HCT116 (cell line): ENCODE measurements at regions not wholly inside any gene's neighbourhood (a gene's known extent, or its start where the extent isn't known, plus 50 kb on each side); places are given as distances from the start of the nearest gene placed in this dataset.

ENCODE experiments used
- CTCF ChIP-seq, 3 experiments: fragments of 200-600 bp in 1 of 3; sonication (generic) in 1 of 3; IDR thresholded peaks in 2 of 3; conservative IDR thresholded peaks in 1 of 3; 2 replicates each; pipeline ENCODE4 v1.5.1; 2012 to 2017; ENCODE audit warnings: low read depth in 2 of 3, low read length in 2 of 3, antibody characterized with exemption in 1 of 3, borderline replicate concordance in 1 of 3, control low read depth in 1 of 3, mild to moderate bottlenecking in 1 of 3, mixed read lengths in 1 of 3, mixed run types in 1 of 3, moderate library complexity in 1 of 3; ENCODE audit not compliant: insufficient read depth in 1 of 3
- ZFX ChIP-seq: fragments of 450-650 bp; IDR thresholded peaks from 2 replicates; pipeline ENCODE4 v1.6.1; 2017
- TF ChIP-seq, protein P1 (sequence below): IDR thresholded peaks from 2 replicates; pipeline ENCODE4 v1.6.1; 2012

DNA sequence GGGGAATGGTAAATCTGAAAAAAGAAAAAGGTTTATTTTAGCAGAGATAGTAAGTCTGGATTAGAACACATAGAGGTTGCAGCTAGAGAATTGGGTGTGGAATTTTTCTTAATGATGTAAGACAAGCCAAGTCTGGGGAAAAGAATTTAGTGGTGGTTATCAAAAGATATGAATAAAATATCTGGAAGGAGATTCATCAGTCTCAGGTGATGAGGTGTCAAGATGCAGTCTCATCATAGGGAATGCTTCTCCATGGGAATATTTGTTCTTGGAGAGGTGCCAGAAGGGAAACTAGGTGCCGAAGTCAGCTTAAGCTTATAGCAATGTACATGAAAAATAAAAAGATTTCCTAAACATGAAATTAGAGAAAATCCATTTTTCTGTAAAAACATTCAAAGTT is 504.1 kb upstream of the NR3C2 start:
- TF ChIP-seq ZFX, result no peak
- TF ChIP-seq, protein P1, sequence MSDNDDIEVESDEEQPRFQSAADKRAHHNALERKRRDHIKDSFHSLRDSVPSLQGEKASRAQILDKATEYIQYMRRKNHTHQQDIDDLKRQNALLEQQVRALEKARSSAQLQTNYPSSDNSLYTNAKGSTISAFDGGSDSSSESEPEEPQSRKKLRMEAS, result no peak
- TF ChIP-seq CTCF (IDR thresholded peaks at IDR 0.05 in 2 of 3, conservative IDR thresholded peaks at IDR 0.05 in 1 of 3; ENCODE audit: borderline replicate concordance in 1 of 3, insufficient read depth in 1 of 3, low read depth in 2 of 3, low read length in 2 of 3), result no peak
